Activated naive CD8-positive, alpha-beta T cell treated with anti-CD3 and anti-CD28 coated beads, Interleukin-2, amount 50 U/mL, for 24 hours (primary cell): ENCODE measurements at regions not wholly inside any gene's neighbourhood (a gene's known extent, or its start where the extent isn't known, plus 50 kb on each side); places are given as distances from the start of the nearest gene placed in this dataset.
"Not testable (repeated sequence)": the region's sequence is repeated elsewhere in the genome, so short reads cannot be mapped to it uniquely, and the experiment has no call there.

ENCODE experiments used
- ATAC-seq: fragments of 150-1000 bp; cut with Tn5 transposase; one replicate; pipeline ENCODE4 v1.10.0; 2021
- DNase-seq: peaks from one replicate; pipeline ENCODE4 v3.0.0; 2021
- H3K27ac Mint-ChIP-seq: one replicate; pipeline ENCODE4 v1.8.0; 2021; ENCODE audit warnings: mild to moderate bottlenecking, mixed read lengths
- H3K27me3 Mint-ChIP-seq: one replicate; pipeline ENCODE4 v1.8.0; 2021; ENCODE audit warnings: mixed read lengths
- H3K36me3 Mint-ChIP-seq: one replicate; pipeline ENCODE4 v1.8.0; 2021; ENCODE audit warnings: low read depth, mixed read lengths
- H3K4me1 Mint-ChIP-seq: one replicate; pipeline ENCODE4 v1.8.0; 2021; ENCODE audit warnings: mixed read lengths
- H3K4me3 Mint-ChIP-seq: one replicate; pipeline ENCODE4 v1.8.0; 2021; ENCODE audit warnings: mild to moderate bottlenecking, moderate library complexity, mixed read lengths
- H3K9me3 Mint-ChIP-seq: one replicate; pipeline ENCODE4 v1.8.0; 2021; ENCODE audit warnings: mixed read lengths

DNA sequence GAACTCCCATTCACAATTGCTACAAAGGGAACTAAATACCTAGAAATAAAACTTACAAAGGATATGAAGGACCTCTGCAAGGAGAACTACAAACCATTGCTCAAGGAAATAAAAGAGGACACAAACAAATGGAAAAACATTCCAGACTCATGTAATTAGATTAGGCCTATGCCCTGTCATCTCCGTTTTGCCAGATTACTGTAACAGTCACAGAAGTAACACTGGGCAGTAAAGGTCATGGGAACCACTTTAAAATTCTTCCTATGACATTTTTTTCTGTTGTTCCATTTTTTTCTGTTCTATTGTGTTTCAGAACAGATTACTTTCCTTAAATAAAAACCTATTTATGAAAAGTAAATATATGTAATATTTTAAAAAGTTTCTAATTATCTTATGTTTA is 199.4 kb upstream of the CENPE start:
- H3K27ac Mint-ChIP-seq, result no peak overlapping the region
- ATAC-seq (no peak), DNase-seq (no peak)
- no peaks in the 10 kb centered on the region for H3K9me3 Mint-ChIP-seq
- no peaks in the 10 kb centered on the region for H3K4me1 Mint-ChIP-seq
- H3K27me3 Mint-ChIP-seq, result no peaks in the 10 kb centered on the region
- H3K4me3 Mint-ChIP-seq, result no peak overlapping the region
- no peaks in the 10 kb centered on the region for H3K36me3 Mint-ChIP-seq

DNA sequence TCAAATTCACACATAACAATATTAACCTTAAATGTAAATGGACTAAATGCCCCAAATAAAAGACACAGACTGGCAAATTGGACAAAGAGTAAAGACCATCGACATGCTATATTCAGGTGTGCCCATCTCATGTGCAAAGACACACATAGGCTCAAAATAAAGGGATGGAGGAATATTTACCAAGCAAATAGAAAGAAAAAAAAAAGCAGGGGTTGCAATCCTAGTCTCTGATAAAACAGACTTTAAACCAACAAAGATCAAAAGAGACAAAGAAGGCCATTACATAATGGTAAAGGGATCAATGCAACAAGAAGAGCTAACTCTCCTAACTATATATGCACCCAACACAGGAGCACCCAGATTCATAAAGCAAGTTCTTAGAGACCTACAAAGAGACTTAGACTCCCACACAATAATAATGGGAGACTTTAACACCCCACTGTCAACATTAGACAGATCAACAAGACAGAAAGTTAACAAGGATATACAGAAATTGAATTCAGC is 189.4 kb upstream of the CENPE start:
- H3K27ac Mint-ChIP-seq, H3K36me3 Mint-ChIP-seq, DNase-seq, H3K4me1 Mint-ChIP-seq, H3K4me3 Mint-ChIP-seq, ATAC-seq, H3K27me3 Mint-ChIP-seq: not testable (repeated sequence)
- H3K9me3 Mint-ChIP-seq, result peaks cover 11% of the 10 kb centered on the region

- ATAC-seq, result not testable (repeated sequence)
- peaks cover 13% of the 10 kb centered on the region for H3K9me3 Mint-ChIP-seq
Measured at GRCh38 chr4:103385565-103385964, 187.4 kb upstream of the CENPE start.

GRCh38 chr4:103375278-103375677 is 177.1 kb upstream of the CENPE start:
- Mint-ChIP-seq H3K27ac (no peak overlapping the region), H3K9me3 (no peaks in the 10 kb centered on the region), H3K4me3 (no peak overlapping the region), H3K4me1 (no peaks in the 10 kb centered on the region), H3K27me3 (no peaks in the 10 kb centered on the region), H3K36me3 (no peaks in the 10 kb centered on the region)
- DNase-seq, result no peak
- ATAC-seq, result no peak

More at GRCh38 chr4:103385565-103385964, 187.4 kb upstream of the CENPE start:
- not testable (repeated sequence) for H3K27ac Mint-ChIP-seq, H3K4me3 Mint-ChIP-seq, H3K27me3 Mint-ChIP-seq, DNase-seq, H3K4me1 Mint-ChIP-seq, H3K36me3 Mint-ChIP-seq

DNA sequence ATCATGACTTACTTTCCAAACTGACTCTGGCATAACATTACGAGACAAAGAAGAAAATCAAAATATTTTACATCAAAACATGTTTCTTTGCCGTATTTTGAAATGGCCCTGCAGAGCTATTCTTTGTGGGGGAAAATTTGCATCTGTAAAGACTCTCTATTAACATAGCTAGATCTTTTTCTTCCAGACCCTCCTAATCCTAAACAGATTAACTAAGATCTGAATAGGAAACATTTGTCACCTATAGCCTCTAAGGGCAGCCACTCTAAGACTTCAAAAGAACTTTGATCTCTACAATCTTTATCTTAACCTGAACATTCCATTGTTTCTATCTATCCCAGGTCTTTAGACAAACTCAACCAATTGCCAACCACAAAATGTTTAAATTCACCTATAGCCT is 176.6 kb upstream of the CENPE start:
- H3K27me3 Mint-ChIP-seq, result no peaks in the 10 kb centered on the region
- no peak for ATAC-seq
- H3K4me3 Mint-ChIP-seq, result no peak overlapping the region

GRCh38 chr4:103374306-103374705 is 176.2 kb upstream of the CENPE start:
- Mint-ChIP-seq H3K36me3 (no peaks in the 10 kb centered on the region), H3K4me1 (no peaks in the 10 kb centered on the region)

More for the DNA sequence above, 176.6 kb upstream of the CENPE start:
- Mint-ChIP-seq H3K36me3 (no peaks in the 10 kb centered on the region), H3K4me1 (no peaks in the 10 kb centered on the region), H3K27ac (no peak overlapping the region), H3K9me3 (no peaks in the 10 kb centered on the region)
- no peak for DNase-seq

DNA sequence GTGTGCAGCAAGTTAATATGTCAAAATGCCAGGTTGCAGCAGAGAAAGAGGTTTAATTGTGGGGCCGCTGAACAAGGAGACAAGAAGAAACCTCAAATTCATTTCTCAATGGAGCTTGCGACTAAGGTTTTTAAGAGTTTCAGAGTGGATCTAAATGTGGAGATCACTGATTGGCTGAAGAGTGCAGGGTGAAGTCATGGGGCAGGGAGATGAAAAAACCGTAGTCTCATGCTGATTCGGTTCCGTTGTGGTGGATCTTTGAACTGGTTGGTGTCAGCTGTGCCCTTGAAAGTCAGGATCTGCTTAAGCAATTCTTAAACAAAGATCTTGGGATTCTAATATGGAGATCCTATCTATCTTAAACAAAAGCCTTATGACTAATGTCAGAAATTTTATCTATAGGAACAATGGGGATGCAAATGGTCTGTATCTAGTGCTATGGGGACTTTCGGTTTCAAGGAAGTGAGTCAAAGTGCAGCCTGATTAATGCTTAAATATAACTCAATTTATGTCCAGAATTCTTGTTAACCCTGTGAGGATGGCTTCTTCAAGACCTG is 173.9 kb upstream of the CENPE start:
- no peaks in the 10 kb centered on the region for H3K9me3 Mint-ChIP-seq
- H3K27ac Mint-ChIP-seq, result no peak overlapping the region
- ATAC-seq, result no peak

More at GRCh38 chr4:103374306-103374705, 176.2 kb upstream of the CENPE start:
- ATAC-seq (no peak), DNase-seq (no peak)
- H3K4me3 Mint-ChIP-seq, result no peak overlapping the region
- H3K9me3 Mint-ChIP-seq, result no peaks in the 10 kb centered on the region
- H3K27me3 Mint-ChIP-seq, result no peaks in the 10 kb centered on the region
- H3K27ac Mint-ChIP-seq, result no peak overlapping the region

GRCh38 chr4:103370336-103370735 is 172.2 kb upstream of the CENPE start:
- no peak overlapping the region for H3K27ac Mint-ChIP-seq
- H3K4me3 Mint-ChIP-seq, result no peak overlapping the region
- H3K9me3 Mint-ChIP-seq, result no peaks in the 10 kb centered on the region
- no peaks in the 10 kb centered on the region for H3K27me3 Mint-ChIP-seq
- DNase-seq, result no peak
- H3K4me1 Mint-ChIP-seq, result no peaks in the 10 kb centered on the region
- no peak for ATAC-seq
- no peaks in the 10 kb centered on the region for H3K36me3 Mint-ChIP-seq

More for the DNA sequence above, 173.9 kb upstream of the CENPE start:
- no peak for DNase-seq
- no peak overlapping the region for H3K4me3 Mint-ChIP-seq
- no peaks in the 10 kb centered on the region for H3K4me1 Mint-ChIP-seq
- H3K36me3 Mint-ChIP-seq, result no peaks in the 10 kb centered on the region
- H3K27me3 Mint-ChIP-seq, result no peaks in the 10 kb centered on the region

- peaks cover 6% of the 10 kb centered on the region for H3K9me3 Mint-ChIP-seq
- H3K36me3 Mint-ChIP-seq, result no peaks in the 10 kb centered on the region
- H3K4me1 Mint-ChIP-seq, result no peaks in the 10 kb centered on the region
- ATAC-seq (no peak), DNase-seq (no peak)
- no peak overlapping the region for H3K4me3 Mint-ChIP-seq
- no peaks in the 10 kb centered on the region for H3K27me3 Mint-ChIP-seq
- H3K27ac Mint-ChIP-seq, result no peak overlapping the region
Measured at GRCh38 chr4:103365285-103365684, 167.1 kb upstream of the CENPE start.

DNA sequence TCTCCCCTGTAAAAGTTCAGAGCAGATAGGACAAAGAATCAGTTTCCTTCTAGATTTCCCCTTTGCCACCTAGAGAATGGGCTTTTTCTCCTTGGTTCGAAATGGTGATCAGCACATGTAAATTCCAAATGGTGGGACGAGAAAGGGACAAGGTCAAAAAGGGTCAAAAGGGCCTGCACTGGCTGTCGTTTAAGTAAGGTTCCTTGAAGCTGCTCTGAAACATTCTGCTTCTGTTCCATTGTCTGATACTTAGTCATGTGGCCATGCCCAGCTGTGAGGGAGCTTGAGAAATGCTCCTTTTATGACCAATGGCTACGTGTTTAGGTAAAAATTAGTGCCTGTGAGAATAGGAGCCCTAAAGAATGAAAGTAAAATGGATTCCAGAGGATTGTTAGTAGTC is 165.9 kb upstream of the CENPE start:
- no peak for DNase-seq
- Mint-ChIP-seq H3K27me3 (no peaks in the 10 kb centered on the region), H3K4me1 (no peaks in the 10 kb centered on the region), H3K4me3 (no peak overlapping the region), H3K9me3 (peaks cover 14% of the 10 kb centered on the region), H3K27ac (no peak overlapping the region), H3K36me3 (no peaks in the 10 kb centered on the region)
- no peak for ATAC-seq

DNA sequence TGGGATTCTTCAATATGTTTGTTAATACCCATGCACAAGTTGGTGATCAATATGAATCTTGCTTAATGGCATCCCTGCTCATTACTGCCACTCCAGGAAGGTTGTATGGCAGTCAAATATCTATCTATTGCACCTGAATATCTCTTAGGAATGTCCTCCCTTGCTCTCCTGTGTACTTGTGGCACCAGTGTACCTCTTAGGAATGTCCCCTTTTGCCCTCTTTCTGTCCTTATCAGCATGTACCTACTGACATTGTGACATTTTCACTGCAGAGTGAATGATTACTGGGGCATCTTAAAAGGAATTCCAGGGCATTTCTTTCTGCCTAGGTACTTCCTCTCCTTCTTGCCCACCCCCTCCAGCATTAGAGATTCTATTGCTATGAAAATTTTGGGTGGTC is 163.8 kb upstream of the CENPE start:
- Mint-ChIP-seq H3K27me3 (no peaks in the 10 kb centered on the region), H3K36me3 (no peaks in the 10 kb centered on the region), H3K27ac (no peak overlapping the region), H3K4me1 (no peaks in the 10 kb centered on the region), H3K4me3 (no peak overlapping the region), H3K9me3 (peaks cover 16% of the 10 kb centered on the region)
- no peak for DNase-seq
- ATAC-seq, result no peak

- Mint-ChIP-seq H3K9me3 (peaks cover 16% of the 10 kb centered on the region), H3K36me3 (no peaks in the 10 kb centered on the region), H3K27me3 (no peaks in the 10 kb centered on the region), H3K4me1 (no peaks in the 10 kb centered on the region), H3K4me3 (no peak overlapping the region), H3K27ac (no peak overlapping the region)
- ATAC-seq, result no peak
- no peak for DNase-seq
Measured at GRCh38 chr4:103359900-103360299, 161.8 kb upstream of the CENPE start.

DNA sequence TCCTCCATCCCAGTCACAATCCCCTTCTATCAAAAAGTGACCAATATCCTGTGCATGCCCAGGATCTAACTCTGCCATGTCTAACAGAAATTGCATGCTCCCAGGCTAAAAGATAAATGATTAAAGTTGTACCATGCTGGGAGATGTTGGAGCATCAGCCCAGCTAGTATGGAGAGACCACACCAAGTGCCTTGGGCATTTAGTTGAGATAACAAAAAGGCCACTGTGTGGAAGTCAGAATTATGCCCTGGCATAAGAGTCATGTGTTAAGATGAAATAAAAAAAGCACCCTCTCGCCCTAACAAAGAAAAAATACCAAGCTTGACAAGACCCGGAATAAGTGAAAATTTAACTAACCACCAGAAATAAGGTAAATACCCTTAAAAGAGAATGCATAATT is 155.9 kb upstream of the CENPE start:
- Mint-ChIP-seq H3K27me3 (no peaks in the 10 kb centered on the region), H3K4me3 (no peak overlapping the region), H3K36me3 (no peaks in the 10 kb centered on the region), H3K4me1 (no peaks in the 10 kb centered on the region), H3K9me3 (peaks cover 1% of the 10 kb centered on the region), H3K27ac (no peak overlapping the region)
- DNase-seq (no peak), ATAC-seq (no peak)

DNA sequence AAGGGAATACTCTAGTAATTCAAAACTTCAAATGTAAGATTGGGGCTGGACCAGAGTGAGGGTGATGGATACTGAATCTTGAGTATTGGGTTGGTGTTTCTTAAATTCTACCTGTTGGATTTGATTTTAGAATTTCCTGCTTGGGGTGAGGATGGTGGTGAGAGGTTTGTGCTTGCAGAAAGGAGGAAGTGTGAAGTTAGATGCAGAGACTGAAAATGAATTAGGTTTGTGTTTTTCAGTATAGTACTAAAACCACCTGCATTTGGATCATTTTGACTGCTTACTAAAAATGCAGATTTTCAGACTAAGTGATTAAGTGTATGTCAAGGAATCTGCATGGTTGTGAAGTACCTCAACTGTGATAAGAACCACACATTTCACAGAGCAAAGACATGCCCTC is 131.5 kb upstream of the CENPE start:
- Mint-ChIP-seq H3K27me3 (no peaks in the 10 kb centered on the region), H3K9me3 (no peaks in the 10 kb centered on the region), H3K27ac (no peak overlapping the region), H3K4me3 (no peak overlapping the region), H3K4me1 (no peaks in the 10 kb centered on the region), H3K36me3 (no peaks in the 10 kb centered on the region)
- DNase-seq (no peak), ATAC-seq (no peak)

DNA sequence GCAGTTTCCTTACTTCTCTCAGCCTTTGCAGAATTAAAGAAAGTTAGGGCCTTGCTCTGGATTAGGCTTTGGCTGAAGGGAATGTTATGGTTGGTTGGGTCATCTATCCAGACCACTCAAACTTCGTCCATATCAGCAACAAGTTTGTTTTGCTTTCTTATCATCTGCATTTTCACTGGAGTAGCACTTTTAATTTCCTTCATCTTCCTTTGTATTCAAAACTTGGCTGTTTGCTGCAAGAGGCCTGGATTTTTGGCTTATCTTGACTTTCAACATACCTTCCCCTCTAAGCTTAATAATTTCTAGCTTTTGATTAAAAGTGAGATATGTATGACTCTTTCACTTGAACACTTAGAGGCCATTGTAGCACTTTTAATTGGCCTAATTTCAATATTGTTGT is 126.7 kb upstream of the CENPE start:
- Mint-ChIP-seq H3K27me3 (no peaks in the 10 kb centered on the region), H3K27ac (no peak overlapping the region), H3K9me3 (no peaks in the 10 kb centered on the region), H3K4me3 (no peak overlapping the region), H3K36me3 (no peaks in the 10 kb centered on the region), H3K4me1 (no peaks in the 10 kb centered on the region)
- ATAC-seq (no peak), DNase-seq (no peak)

- H3K27me3 Mint-ChIP-seq, result no peaks in the 10 kb centered on the region
- no peak for ATAC-seq
- H3K4me3 Mint-ChIP-seq, result no peak overlapping the region
- DNase-seq, result no peak
- no peak overlapping the region for H3K27ac Mint-ChIP-seq
- H3K36me3 Mint-ChIP-seq, result no peaks in the 10 kb centered on the region
- H3K9me3 Mint-ChIP-seq, result peaks cover 28% of the 10 kb centered on the region
- no peaks in the 10 kb centered on the region for H3K4me1 Mint-ChIP-seq
Measured at GRCh38 chr4:103318327-103318726, 120.2 kb upstream of the CENPE start.
